ENCODE measurements at regions not wholly inside any gene's neighbourhood (a gene's known extent, or its start where the extent isn't known, plus 50 kb on each side); places are given as distances from the start of the nearest gene placed in this dataset.

- BruUV-seq (replicated peaks) = no TSS peak
- ChIA-PET POLR2A (no interaction called here), CTCF (no interaction called here)
- Mint-ChIP-seq H3K4me1 (ENCODE audit: low read depth, unreplicated experiment) (peaks cover 11% of the 10 kb centered on the region), H3K27ac (ENCODE audit: unreplicated experiment) (no peak overlapping the region), H3K27me3 (ENCODE audit: insufficient read depth, unreplicated experiment) (no peaks in the 10 kb centered on the region), H3K9me3 (ENCODE audit: unreplicated experiment) (no peaks in the 10 kb centered on the region), H3K4me3 (ENCODE audit: unreplicated experiment) (no peak overlapping the region), H3K36me3 (ENCODE audit: insufficient read depth, unreplicated experiment) (no peaks in the 10 kb centered on the region)
- intact Hi-C loops (cut with micrococcal nuclease; ENCODE audit: unreplicated experiment) = no loop called here
- Histone ChIP-seq H3K4me1 (0 out of 2 replicates have a peak, but pooled peaks cover 3% of the 10 kb centered on the region), H3K4me3 (ENCODE audit: low read depth, low read length) (no peak overlapping the region), H3K27me3 (replicated peaks; ENCODE audit: control insufficient read depth, insufficient read depth, low read length) (no peaks in the 10 kb centered on the region), H3K9me3 (no peaks in the 10 kb centered on the region), H3K36me3 (ENCODE audit: control insufficient read depth, insufficient read depth, low read length) (no peaks in the 10 kb centered on the region)
- no peak for DNase-seq
- no peak for TF ChIP-seq CTCF (IDR thresholded peaks at IDR 0.05; ENCODE audit: insufficient read depth in 1 of 2, low read depth in 1 of 2, low read length in 1 of 2, severe bottlenecking in 1 of 2, unreplicated experiment in 1 of 2)
Measured at GRCh38 chr11:46223252-46223513, 54.3 kb upstream of the CREB3L1 start.

GRCh38 chr11:46222490-46223251 is 54.8 kb upstream of the CREB3L1 start:
- CTCF ChIA-PET = no interaction called here

GRCh38 chr11:46220313-46220712 is 57.1 kb upstream of the CREB3L1 start:
- H3K27me3 Mint-ChIP-seq (ENCODE audit: insufficient read depth, unreplicated experiment) = no peaks in the 10 kb centered on the region
- ChIA-PET CTCF (no interaction called here), POLR2A (no interaction called here)
- H3K36me3 Mint-ChIP-seq (ENCODE audit: insufficient read depth, unreplicated experiment) = no peaks in the 10 kb centered on the region
- TF ChIP-seq CTCF (IDR thresholded peaks at IDR 0.05; ENCODE audit: insufficient read depth in 1 of 2, low read depth in 1 of 2, low read length in 1 of 2, severe bottlenecking in 1 of 2, unreplicated experiment in 1 of 2) = no peak
- intact Hi-C loops (cut with micrococcal nuclease; ENCODE audit: unreplicated experiment) = no loop called here
- Histone ChIP-seq H3K4me1 (0 out of 2 replicates have a peak, but pooled peaks cover 3% of the 10 kb centered on the region), H3K27me3 (replicated peaks; ENCODE audit: control insufficient read depth, insufficient read depth, low read length) (no peaks in the 10 kb centered on the region), H3K36me3 (ENCODE audit: control insufficient read depth, insufficient read depth, low read length) (no peaks in the 10 kb centered on the region), H3K9me3 (no peaks in the 10 kb centered on the region), H3K4me3 (ENCODE audit: low read depth, low read length) (no peak overlapping the region)
- no peak overlapping the region for H3K4me3 Mint-ChIP-seq (ENCODE audit: unreplicated experiment)
- peaks cover 11% of the 10 kb centered on the region for H3K4me1 Mint-ChIP-seq (ENCODE audit: low read depth, unreplicated experiment)
- no peak for DNase-seq
- no TSS peak for BruUV-seq (replicated peaks)
- H3K9me3 Mint-ChIP-seq (ENCODE audit: unreplicated experiment) = no peaks in the 10 kb centered on the region
- no peak overlapping the region for H3K27ac Mint-ChIP-seq (ENCODE audit: unreplicated experiment)

More at GRCh38 chr11:46222490-46223251, 54.8 kb upstream of the CREB3L1 start:
- H3K9me3 ChIP-seq = no peaks in the 10 kb centered on the region
- no peak overlapping the region for H3K4me3 Mint-ChIP-seq (ENCODE audit: unreplicated experiment)
- POLR2A ChIA-PET = no interaction called here
- 0 out of 2 replicates have a peak, but pooled peaks cover 3% of the 10 kb centered on the region for H3K4me1 ChIP-seq
- H3K36me3 ChIP-seq (ENCODE audit: control insufficient read depth, insufficient read depth, low read length) = no peaks in the 10 kb centered on the region
- H3K36me3 Mint-ChIP-seq (ENCODE audit: insufficient read depth, unreplicated experiment) = no peaks in the 10 kb centered on the region
- H3K4me1 Mint-ChIP-seq (ENCODE audit: low read depth, unreplicated experiment) = peaks cover 11% of the 10 kb centered on the region
- no TSS peak for BruUV-seq (replicated peaks)
- intact Hi-C loops (cut with micrococcal nuclease; ENCODE audit: unreplicated experiment) = no loop called here
- H3K27me3 Mint-ChIP-seq (ENCODE audit: insufficient read depth, unreplicated experiment) = no peaks in the 10 kb centered on the region
- no peaks in the 10 kb centered on the region for H3K27me3 ChIP-seq (replicated peaks; ENCODE audit: control insufficient read depth, insufficient read depth, low read length)
- no peak overlapping the region for H3K4me3 ChIP-seq (ENCODE audit: low read depth, low read length)
- no peaks in the 10 kb centered on the region for H3K9me3 Mint-ChIP-seq (ENCODE audit: unreplicated experiment)
- TF ChIP-seq CTCF (IDR thresholded peaks at IDR 0.05; ENCODE audit: insufficient read depth in 1 of 2, low read depth in 1 of 2, low read length in 1 of 2, severe bottlenecking in 1 of 2, unreplicated experiment in 1 of 2) = no peak
- DNase-seq = no peak
- no peak overlapping the region for H3K27ac Mint-ChIP-seq (ENCODE audit: unreplicated experiment)
